OCI-LY7 (cell line): ENCODE measurements at regions not wholly inside any gene's neighbourhood (a gene's known extent, or its start where the extent isn't known, plus 50 kb on each side); places are given as distances from the start of the nearest gene placed in this dataset.

Experiments
- BruUV-seq: library from RNA; stranded (reverse); fragments of 400-500 nt; replicated peaks from 2 replicates; lab custom pipeline; 2021; lab: Mats Ljungman, UMichigan
- CTCF ChIA-PET: fragments of 300-600 bp; sonication (Branson Sonifier 250); formaldehyde crosslinking; loops from one replicate; lab custom pipeline; 2022; ENCODE audit warnings: antibody characterized with exemption; ENCODE audit not compliant: unreplicated experiment; lab: Charles Lee
- POLR2A ChIA-PET: fragments of 300-600 bp; sonication (Branson Sonifier 250); formaldehyde crosslinking; loops from one replicate; lab custom pipeline; 2022; ENCODE audit warnings: antibody characterized with exemption; lab: Charles Lee
- DNase-seq: peaks from one replicate; pipeline ENCODE4 v3.0.0-alpha.2; 2015; ENCODE audit warnings: low spot score
- H2AFZ ChIP-seq: fragments of 200-600 bp; sonication (generic), shearing (Covaris generic); 2 replicates; pipeline ENCODE4 v1.6.1; 2014; ENCODE audit warnings: mild to moderate bottlenecking, antibody characterized with exemption, low read length, moderate library complexity
- H3K27ac ChIP-seq: fragments of 200-600 bp; sonication (generic); 2 replicates; pipeline ENCODE4 v1.5.1; 2014; ENCODE audit warnings: mixed run types, low read depth, mild to moderate bottlenecking, moderate library complexity, low read length, inconsistent platforms; ENCODE audit not compliant: poor library complexity, severe bottlenecking
- H3K36me3 ChIP-seq: fragments of 200-600 bp; sonication (generic); 2 replicates; pipeline ENCODE4 v1.6.1; 2014; ENCODE audit warnings: mild to moderate bottlenecking, antibody characterized with exemption, low read length, moderate library complexity, mixed read lengths; ENCODE audit not compliant: insufficient read depth
- H3K4me1 ChIP-seq: fragments of 200-600 bp; sonication (generic); 2 replicates; pipeline ENCODE4 v1.5.1; 2014; ENCODE audit warnings: mild to moderate bottlenecking, low read length; ENCODE audit not compliant: insufficient read depth, poor library complexity, severe bottlenecking
- H3K4me2 ChIP-seq: fragments of 200-600 bp; sonication (generic); 2 replicates; pipeline ENCODE4 v1.6.1; 2014; ENCODE audit warnings: mild to moderate bottlenecking, low read length
- H3K4me3 ChIP-seq: fragments of 200-600 bp; sonication (generic); 2 replicates; pipeline ENCODE4 v1.5.1; 2014; ENCODE audit warnings: mild to moderate bottlenecking, low read depth, low read length; ENCODE audit not compliant: poor library complexity, severe bottlenecking
- H3K79me2 ChIP-seq: fragments of 200-600 bp; sonication (generic); 2 replicates; pipeline ENCODE4 v1.6.1; 2016; ENCODE audit warnings: low read depth, mild to moderate bottlenecking, low read length, moderate library complexity, mixed read lengths; ENCODE audit not compliant: insufficient read depth
- H3K9me2 ChIP-seq: fragments of 200-600 bp; sonication (generic); 2 replicates; pipeline ENCODE4 v1.6.1; 2016; ENCODE audit warnings: mild to moderate bottlenecking, low read length, mixed read lengths; ENCODE audit not compliant: insufficient read depth
- H3K9me3 ChIP-seq: fragments of 200-600 bp; sonication (generic); 2 replicates; pipeline ENCODE4 v1.6.1; 2014; ENCODE audit warnings: mild to moderate bottlenecking, mixed run types, low read length, mixed read lengths
- H4K20me1 ChIP-seq: fragments of 200-600 bp; sonication (generic); 2 replicates; pipeline ENCODE4 v1.6.1; 2014; ENCODE audit warnings: mild to moderate bottlenecking, antibody characterized with exemption, low read length, moderate library complexity, mixed read lengths; ENCODE audit not compliant: insufficient read depth
- CTCF ChIP-seq: fragments of 200-600 bp; sonication (generic); conservative IDR thresholded peaks from 2 replicates; pipeline ENCODE4 v1.5.1; 2014; ENCODE audit warnings: mild to moderate bottlenecking, antibody characterized with exemption, low read length, moderate library complexity, mixed read lengths
- EZH2phosphoT487 ChIP-seq: fragments of 200-600 bp; sonication (generic); IDR thresholded peaks from 2 replicates; pipeline ENCODE4 v1.6.1; 2018; ENCODE audit warnings: low read depth, borderline replicate concordance, mild to moderate bottlenecking, mixed run types, antibody characterized with exemption, low read length, moderate library complexity, mixed read lengths
- intact Hi-C: fragments of 100-400 bp; cut with micrococcal nuclease; formaldehyde crosslinking; loops from one replicate; pipeline ENCODE4 v1.10.0; 2022; ENCODE audit not compliant: unreplicated experiment

DNA sequence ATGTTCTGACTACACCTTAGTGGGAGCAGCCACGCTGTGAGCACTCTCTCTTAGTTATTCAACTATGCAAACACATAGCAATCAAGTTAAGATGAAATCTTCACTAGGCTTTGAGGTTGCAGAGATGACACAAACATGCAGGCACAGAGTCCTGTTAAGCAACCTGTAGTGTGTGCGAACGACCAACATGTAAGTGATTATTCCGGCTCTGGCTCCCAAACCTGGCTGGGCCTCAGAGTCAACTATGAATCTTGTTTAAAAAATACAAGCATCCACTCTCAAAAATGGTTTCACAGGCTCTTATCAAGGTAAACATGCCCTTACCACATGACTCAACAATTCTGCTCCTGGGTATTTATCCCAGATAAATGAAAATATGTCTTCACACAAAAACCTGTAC lies 91.4 kb downstream of the IRS2 start:
- DNase-seq = no peak
- ChIA-PET CTCF (no interaction called here), POLR2A (no interaction called here)
- no peak overlapping the region for H3K27ac ChIP-seq
- intact Hi-C loops = no loop called here
- H3K4me2 ChIP-seq = no peak overlapping the region
- no peaks in the 10 kb centered on the region for H3K36me3 ChIP-seq
- H3K9me3 ChIP-seq = no peaks in the 10 kb centered on the region
- no peaks in the 10 kb centered on the region for H3K4me1 ChIP-seq
- H3K4me3 ChIP-seq = no peak overlapping the region
- TF ChIP-seq EZH2phosphoT487 (no peak), CTCF (no peak)
- no peaks in the 10 kb centered on the region for H4K20me1 ChIP-seq
- no peaks in the 10 kb centered on the region for H3K9me2 ChIP-seq
- no peaks in the 10 kb centered on the region for H3K79me2 ChIP-seq
- no peak overlapping the region for H2AFZ ChIP-seq
- BruUV-seq = no TSS peak

DNA sequence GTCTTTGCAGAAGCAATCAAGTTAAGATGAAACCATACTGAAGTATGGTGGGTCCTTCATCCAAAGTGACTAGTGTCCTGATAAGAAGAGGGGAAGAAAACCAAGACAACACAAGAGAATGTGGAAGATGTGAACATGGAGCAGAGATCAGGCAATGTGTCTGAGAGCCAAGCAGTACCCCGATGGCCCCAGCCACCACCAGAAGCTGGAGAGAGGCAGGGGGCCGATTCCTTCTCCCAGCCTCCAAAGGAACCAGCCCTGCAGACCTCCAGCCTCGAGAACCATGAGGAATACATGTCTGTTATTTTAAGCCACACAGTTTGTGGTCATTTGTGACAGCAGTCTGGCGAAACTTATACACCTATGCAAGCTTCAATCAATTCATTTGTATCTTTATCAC lies 93.2 kb downstream of the IRS2 start:
- H3K27ac ChIP-seq = no peak overlapping the region
- CTCF ChIA-PET = no interaction called here
- no peak overlapping the region for H3K4me2 ChIP-seq
- no peak for TF ChIP-seq EZH2phosphoT487
- TF ChIP-seq CTCF = no peak
- no TSS peak for BruUV-seq
- no peaks in the 10 kb centered on the region for H3K36me3 ChIP-seq
- POLR2A ChIA-PET = interaction anchor here (0.7 kb wide), 1 partner anchor 1156 kb away, joined by 3 read pairs; no protein-coding TSS in a partner anchor
- H3K4me1 ChIP-seq = no peaks in the 10 kb centered on the region
- H3K4me3 ChIP-seq = no peak overlapping the region
- no peaks in the 10 kb centered on the region for H3K9me2 ChIP-seq
- intact Hi-C loops = no loop called here
- no peaks in the 10 kb centered on the region for H3K79me2 ChIP-seq
- no peaks in the 10 kb centered on the region for H3K9me3 ChIP-seq
- H2AFZ ChIP-seq = no peak overlapping the region
- no peak for DNase-seq
- no peaks in the 10 kb centered on the region for H4K20me1 ChIP-seq

DNA sequence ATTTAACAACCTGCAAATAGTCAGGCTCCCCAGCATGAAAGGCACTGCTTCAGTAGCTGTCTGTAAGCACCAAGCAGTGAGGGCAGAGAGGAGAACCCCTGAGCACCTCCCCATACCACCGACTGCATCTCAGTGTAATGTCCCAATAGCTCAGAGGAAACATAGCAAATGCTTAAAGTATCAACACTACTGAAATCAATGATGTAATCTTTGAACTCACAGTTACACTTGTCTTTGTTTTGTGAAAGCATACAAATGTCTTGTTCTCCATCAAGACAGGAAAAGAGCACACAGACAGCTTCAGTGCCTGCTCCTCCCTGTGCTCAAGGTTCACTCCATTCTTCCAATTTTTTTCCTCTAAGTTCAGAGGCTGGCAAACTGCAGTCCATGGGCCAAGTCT lies 94.7 kb downstream of the IRS2 start:
- intact Hi-C loops = no loop called here
- POLR2A ChIA-PET = interaction anchor here (0.5 kb wide), 1 partner anchor 439 kb away, joined by 3 read pairs; no protein-coding TSS in a partner anchor
- H3K9me2 ChIP-seq = no peaks in the 10 kb centered on the region
- no peak for DNase-seq
- no peak overlapping the region for H3K4me2 ChIP-seq
- no peaks in the 10 kb centered on the region for H3K36me3 ChIP-seq
- no peaks in the 10 kb centered on the region for H3K9me3 ChIP-seq
- H3K4me1 ChIP-seq = no peaks in the 10 kb centered on the region
- no peak overlapping the region for H3K27ac ChIP-seq
- TF ChIP-seq CTCF (no peak), EZH2phosphoT487 (no peak)
- H3K4me3 ChIP-seq = no peak overlapping the region
- CTCF ChIA-PET = no interaction called here
- H3K79me2 ChIP-seq = no peaks in the 10 kb centered on the region
- no peak overlapping the region for H2AFZ ChIP-seq
- BruUV-seq = no TSS peak
- H4K20me1 ChIP-seq = no peaks in the 10 kb centered on the region
